ENCODE measurements at regions not wholly inside any gene's neighbourhood (a gene's known extent, or its start where the extent isn't known, plus 50 kb on each side); places are given as distances from the start of the nearest gene placed in this dataset.

DNA sequence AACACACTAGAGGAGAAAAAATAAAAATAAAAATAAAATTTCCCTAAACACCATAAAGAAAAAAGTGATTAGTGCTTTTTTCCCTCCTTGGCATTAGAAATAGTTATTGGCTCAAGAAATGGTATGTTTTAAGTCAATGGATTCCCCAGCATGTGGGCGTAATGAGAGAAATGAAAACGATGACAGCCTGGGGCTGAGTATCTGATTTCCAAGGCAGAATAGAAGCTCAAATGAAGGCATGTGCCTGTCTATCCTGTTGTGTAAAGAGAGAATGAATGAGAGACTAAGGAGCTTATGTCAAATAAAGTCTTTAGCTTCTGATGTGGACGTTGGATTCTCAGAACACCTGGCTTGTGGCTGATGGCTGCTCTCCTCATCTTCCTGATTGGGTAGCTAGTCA, 1408.4 kb upstream of the TMEM132C start:
- TF ChIP-seq, protein P1, sequence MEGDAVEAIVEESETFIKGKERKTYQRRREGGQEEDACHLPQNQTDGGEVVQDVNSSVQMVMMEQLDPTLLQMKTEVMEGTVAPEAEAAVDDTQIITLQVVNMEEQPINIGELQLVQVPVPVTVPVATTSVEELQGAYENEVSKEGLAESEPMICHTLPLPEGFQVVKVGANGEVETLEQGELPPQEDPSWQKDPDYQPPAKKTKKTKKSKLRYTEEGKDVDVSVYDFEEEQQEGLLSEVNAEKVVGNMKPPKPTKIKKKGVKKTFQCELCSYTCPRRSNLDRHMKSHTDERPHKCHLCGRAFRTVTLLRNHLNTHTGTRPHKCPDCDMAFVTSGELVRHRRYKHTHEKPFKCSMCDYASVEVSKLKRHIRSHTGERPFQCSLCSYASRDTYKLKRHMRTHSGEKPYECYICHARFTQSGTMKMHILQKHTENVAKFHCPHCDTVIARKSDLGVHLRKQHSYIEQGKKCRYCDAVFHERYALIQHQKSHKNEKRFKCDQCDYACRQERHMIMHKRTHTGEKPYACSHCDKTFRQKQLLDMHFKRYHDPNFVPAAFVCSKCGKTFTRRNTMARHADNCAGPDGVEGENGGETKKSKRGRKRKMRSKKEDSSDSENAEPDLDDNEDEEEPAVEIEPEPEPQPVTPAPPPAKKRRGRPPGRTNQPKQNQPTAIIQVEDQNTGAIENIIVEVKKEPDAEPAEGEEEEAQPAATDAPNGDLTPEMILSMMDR (IDR thresholded peaks at IDR 0.05): no peak
- no peak for TF ChIP-seq EZH2phosphoT487 (IDR thresholded peaks at IDR 0.05)
- TF ChIP-seq EZH2 (IDR thresholded peaks at IDR 0.05): no peak
